ENCODE measurements at regions not wholly inside any gene's neighbourhood (a gene's known extent, or its start where the extent isn't known, plus 50 kb on each side); places are given as distances from the start of the nearest gene placed in this dataset.

DNA sequence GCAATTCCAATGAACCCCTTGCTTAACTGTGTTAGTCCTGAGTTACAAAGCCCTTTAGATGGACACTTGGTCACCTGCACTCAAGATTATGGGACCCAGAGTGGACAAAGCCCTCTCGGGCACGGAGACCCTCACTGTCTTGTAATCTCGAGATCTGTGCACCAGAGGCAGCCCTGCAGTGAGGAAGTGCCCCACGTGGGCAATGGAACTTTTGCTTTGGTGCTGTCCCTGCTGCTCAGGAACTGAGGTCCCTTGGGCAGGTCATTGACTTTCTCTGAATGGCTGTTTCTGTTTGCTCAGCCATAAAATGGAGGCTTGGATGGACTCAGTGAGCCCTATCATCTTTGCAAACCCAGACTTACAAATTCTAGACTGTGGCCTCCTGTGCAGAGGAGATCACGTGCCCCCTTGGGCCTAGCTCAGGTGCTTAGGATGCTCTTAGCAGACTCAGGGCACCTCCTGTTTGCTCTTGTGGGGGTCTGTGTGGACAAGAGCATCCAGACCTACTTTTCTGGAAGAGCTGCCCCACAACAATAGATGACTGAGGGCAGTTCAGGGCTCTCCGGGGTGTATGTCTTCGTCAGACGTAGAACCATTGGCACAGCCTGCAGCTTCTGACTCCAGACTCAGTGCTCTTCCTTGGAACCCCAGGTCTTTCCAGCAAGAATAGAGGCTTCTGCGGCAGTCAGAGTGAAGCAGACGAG lies 94.5 kb upstream of the HS6ST1 start:
- H3K27me3 ChIP-seq (ENCODE audit: insufficient read depth, low read depth) = no peaks in the 10 kb centered on the region
- no peaks in the 10 kb centered on the region for H3K4me1 ChIP-seq (ENCODE audit: low read depth, poor library complexity, severe bottlenecking)
- H3K9ac ChIP-seq = no peak overlapping the region
- no peak overlapping the region for H2AFZ ChIP-seq (ENCODE audit: low read depth)
- H3K4me2 ChIP-seq = no peak overlapping the region
- no peaks in the 10 kb centered on the region for H4K20me1 ChIP-seq (ENCODE audit: insufficient read depth)
- no peaks in the 10 kb centered on the region for H3K79me2 ChIP-seq (ENCODE audit: insufficient read depth, low read depth)
- H3K27ac ChIP-seq = no peak overlapping the region
- H3K4me3 ChIP-seq (IDR thresholded peaks at IDR 0.05; ENCODE audit: insufficient read depth, low read depth, low read length) = no peak overlapping the region
- TF ChIP-seq, protein P1, sequence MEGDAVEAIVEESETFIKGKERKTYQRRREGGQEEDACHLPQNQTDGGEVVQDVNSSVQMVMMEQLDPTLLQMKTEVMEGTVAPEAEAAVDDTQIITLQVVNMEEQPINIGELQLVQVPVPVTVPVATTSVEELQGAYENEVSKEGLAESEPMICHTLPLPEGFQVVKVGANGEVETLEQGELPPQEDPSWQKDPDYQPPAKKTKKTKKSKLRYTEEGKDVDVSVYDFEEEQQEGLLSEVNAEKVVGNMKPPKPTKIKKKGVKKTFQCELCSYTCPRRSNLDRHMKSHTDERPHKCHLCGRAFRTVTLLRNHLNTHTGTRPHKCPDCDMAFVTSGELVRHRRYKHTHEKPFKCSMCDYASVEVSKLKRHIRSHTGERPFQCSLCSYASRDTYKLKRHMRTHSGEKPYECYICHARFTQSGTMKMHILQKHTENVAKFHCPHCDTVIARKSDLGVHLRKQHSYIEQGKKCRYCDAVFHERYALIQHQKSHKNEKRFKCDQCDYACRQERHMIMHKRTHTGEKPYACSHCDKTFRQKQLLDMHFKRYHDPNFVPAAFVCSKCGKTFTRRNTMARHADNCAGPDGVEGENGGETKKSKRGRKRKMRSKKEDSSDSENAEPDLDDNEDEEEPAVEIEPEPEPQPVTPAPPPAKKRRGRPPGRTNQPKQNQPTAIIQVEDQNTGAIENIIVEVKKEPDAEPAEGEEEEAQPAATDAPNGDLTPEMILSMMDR (conservative IDR thresholded peaks at IDR 0.05; ENCODE audit: low read depth, low read length) = no peak
- H3K36me3 ChIP-seq (ENCODE audit: insufficient read depth) = no peaks in the 10 kb centered on the region

DNA sequence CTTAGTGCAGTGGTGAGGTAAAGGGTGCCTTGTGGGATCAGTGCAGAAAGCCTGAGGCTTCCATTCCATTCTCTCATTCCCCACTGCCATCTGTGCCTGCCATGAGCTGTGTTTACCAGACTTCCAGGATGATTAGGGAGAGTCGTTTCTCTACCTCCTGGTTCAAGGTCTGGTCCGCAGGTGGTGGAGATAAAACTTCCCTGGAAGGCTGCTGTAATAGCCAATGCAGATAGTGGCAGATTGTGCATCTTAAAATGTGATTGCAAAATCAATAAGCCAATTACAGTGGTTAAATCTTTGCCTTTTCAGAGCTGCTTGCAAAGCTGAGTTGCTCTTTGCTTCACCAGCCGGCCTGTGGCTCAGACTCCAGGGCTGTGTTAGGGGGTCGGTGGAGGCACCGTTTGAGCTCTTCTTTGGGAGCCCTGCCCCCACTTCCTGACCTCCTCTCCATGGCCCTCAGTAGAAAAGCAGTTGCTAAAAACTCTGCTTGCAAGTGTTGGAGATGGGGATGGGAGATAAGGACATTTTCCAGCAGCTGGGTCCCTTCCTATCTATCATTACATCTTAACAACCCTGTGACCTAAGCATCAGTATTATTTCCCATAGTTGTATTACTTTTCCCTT lies 95.2 kb upstream of the HS6ST1 start:
- H3K4me1 ChIP-seq (ENCODE audit: low read depth, poor library complexity, severe bottlenecking) = no peaks in the 10 kb centered on the region
- no peaks in the 10 kb centered on the region for H3K27me3 ChIP-seq (ENCODE audit: insufficient read depth, low read depth)
- H3K36me3 ChIP-seq (ENCODE audit: insufficient read depth) = no peaks in the 10 kb centered on the region
- H3K4me2 ChIP-seq = no peak overlapping the region
- H3K4me3 ChIP-seq (IDR thresholded peaks at IDR 0.05; ENCODE audit: insufficient read depth, low read depth, low read length) = no peak overlapping the region
- no peaks in the 10 kb centered on the region for H3K79me2 ChIP-seq (ENCODE audit: insufficient read depth, low read depth)
- no peak overlapping the region for H3K27ac ChIP-seq
- H2AFZ ChIP-seq (ENCODE audit: low read depth) = no peak overlapping the region
- H3K9ac ChIP-seq = no peak overlapping the region
- H4K20me1 ChIP-seq (ENCODE audit: insufficient read depth) = no peaks in the 10 kb centered on the region
- TF ChIP-seq, protein P1 (conservative IDR thresholded peaks at IDR 0.05; ENCODE audit: low read depth, low read length) = no peak

DNA sequence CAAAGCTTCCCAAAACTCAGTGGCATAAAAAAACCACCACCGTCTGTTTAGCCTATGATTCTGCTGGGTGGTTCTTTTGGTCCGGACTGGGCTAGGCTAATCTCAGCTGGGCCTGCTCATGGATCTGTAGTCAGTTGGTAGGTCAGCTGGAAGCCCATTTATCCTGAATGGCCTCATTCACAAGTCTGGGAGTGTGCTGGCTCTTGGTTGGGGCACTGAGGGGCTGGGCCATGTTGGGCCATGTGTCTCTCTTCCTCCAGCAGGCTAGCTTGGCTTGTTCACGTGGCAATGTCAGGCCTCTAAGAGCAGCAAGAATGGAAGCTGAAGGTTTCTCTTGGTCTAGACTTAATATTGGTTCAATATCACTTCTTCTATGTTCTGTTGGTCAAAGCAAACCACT lies 95.7 kb upstream of the HS6ST1 start:
- H3K4me3 ChIP-seq (IDR thresholded peaks at IDR 0.05; ENCODE audit: insufficient read depth, low read depth, low read length) = no peak overlapping the region
- TF ChIP-seq, protein P1 (conservative IDR thresholded peaks at IDR 0.05; ENCODE audit: low read depth, low read length) = no peak
- H3K9ac ChIP-seq = no peak overlapping the region
- no peaks in the 10 kb centered on the region for H3K27me3 ChIP-seq (ENCODE audit: insufficient read depth, low read depth)
- no peaks in the 10 kb centered on the region for H3K4me1 ChIP-seq (ENCODE audit: low read depth, poor library complexity, severe bottlenecking)
- no peaks in the 10 kb centered on the region for H3K79me2 ChIP-seq (ENCODE audit: insufficient read depth, low read depth)
- H3K36me3 ChIP-seq (ENCODE audit: insufficient read depth) = no peaks in the 10 kb centered on the region
- no peaks in the 10 kb centered on the region for H4K20me1 ChIP-seq (ENCODE audit: insufficient read depth)
- H3K27ac ChIP-seq = no peak overlapping the region
- H2AFZ ChIP-seq (ENCODE audit: low read depth) = no peak overlapping the region
- H3K4me2 ChIP-seq = no peak overlapping the region

DNA sequence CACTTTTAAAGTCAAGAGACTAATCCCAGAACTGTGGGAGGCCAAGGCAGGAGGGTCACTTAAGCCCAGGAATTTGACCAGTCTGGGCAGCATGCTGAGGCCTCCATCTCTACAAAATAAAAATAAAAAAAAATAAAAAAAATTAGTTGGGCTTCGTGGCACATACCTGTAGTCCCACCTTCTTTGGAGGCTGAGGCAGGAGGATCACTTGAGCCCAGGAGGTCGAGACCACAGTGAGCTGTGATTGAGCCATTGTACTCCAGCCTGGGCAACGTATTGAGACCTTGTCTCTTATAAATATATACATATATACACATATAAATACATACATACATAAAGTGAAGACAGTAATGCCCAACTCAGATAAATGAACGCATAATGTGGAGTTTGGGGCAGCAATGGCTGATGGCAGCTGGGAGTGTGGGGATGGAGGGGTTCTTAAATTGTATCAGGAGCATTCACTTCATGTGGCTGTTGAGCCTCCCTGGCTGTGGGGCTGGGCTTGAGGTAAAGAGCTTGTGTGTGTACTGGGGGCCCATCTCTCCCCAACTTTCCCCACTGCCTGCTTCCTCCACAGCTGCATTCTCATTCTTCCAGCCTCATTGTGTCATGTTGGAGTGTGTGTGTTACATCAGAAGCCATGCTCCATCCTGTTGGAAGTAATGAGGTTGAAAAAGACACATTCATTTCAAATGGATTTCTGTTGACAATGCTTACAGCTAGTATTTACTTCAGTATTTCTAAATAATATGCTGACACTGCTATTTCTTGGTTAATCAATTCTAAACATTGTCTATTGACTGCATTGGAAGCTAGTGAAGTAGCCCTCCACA lies 96.5 kb upstream of the HS6ST1 start:
- Histone ChIP-seq H4K20me1 (ENCODE audit: insufficient read depth) (no peaks in the 10 kb centered on the region), H3K4me1 (ENCODE audit: low read depth, poor library complexity, severe bottlenecking) (no peaks in the 10 kb centered on the region), H2AFZ (ENCODE audit: low read depth) (no peak overlapping the region), H3K36me3 (ENCODE audit: insufficient read depth) (no peaks in the 10 kb centered on the region), H3K4me3 (IDR thresholded peaks at IDR 0.05; ENCODE audit: insufficient read depth, low read depth, low read length) (no peak overlapping the region), H3K27ac (no peak overlapping the region), H3K4me2 (no peak overlapping the region), H3K9ac (no peak overlapping the region), H3K79me2 (ENCODE audit: insufficient read depth, low read depth) (no peaks in the 10 kb centered on the region), H3K27me3 (ENCODE audit: insufficient read depth, low read depth) (no peaks in the 10 kb centered on the region)
- TF ChIP-seq, protein P1 (conservative IDR thresholded peaks at IDR 0.05; ENCODE audit: low read depth, low read length) = no peak

Data from KMS-11 (cell line).